ENCODE measurements at regions not wholly inside any gene's neighbourhood (a gene's known extent, or its start where the extent isn't known, plus 50 kb on each side); places are given as distances from the start of the nearest gene placed in this dataset.

GRCh38 chr16:54688339-54688738 is 242.3 kb upstream of the IRX5 start:
- H3K27me3 ChIP-seq (ENCODE audit: control insufficient read depth, insufficient read depth, low read length), result no peaks in the 10 kb centered on the region
- H3K36me3 ChIP-seq (ENCODE audit: control insufficient read depth, insufficient read depth, low read length), result no peaks in the 10 kb centered on the region
- no peak for DNase-seq (ENCODE audit: low read depth)
- H3K4me3 ChIP-seq (ENCODE audit: low read depth, low read length), result no peak overlapping the region
- TF ChIP-seq CTCF (IDR thresholded peaks at IDR 0.05; ENCODE audit: insufficient read depth, low read depth, low read length), result no peak
- POLR2A ChIA-PET, result no interaction called here
- CTCF ChIA-PET, result no interaction called here

- CTCF ChIA-PET, result no interaction called here
- TF ChIP-seq CTCF (IDR thresholded peaks at IDR 0.05; ENCODE audit: insufficient read depth, low read depth, low read length), result no peak
- Histone ChIP-seq H3K27me3 (ENCODE audit: control insufficient read depth, insufficient read depth, low read length) (no peaks in the 10 kb centered on the region), H3K4me3 (ENCODE audit: low read depth, low read length) (no peak overlapping the region), H3K36me3 (ENCODE audit: control insufficient read depth, insufficient read depth, low read length) (no peaks in the 10 kb centered on the region)
- no peak for DNase-seq (ENCODE audit: low read depth)
- POLR2A ChIA-PET, result no interaction called here
These were observed 243.4 kb upstream of the IRX5 start for GRCh38 chr16:54687043-54687899.

GRCh38 chr16:54685682-54686081 is 245.0 kb upstream of the IRX5 start:
- CTCF ChIA-PET, result no interaction called here
- Histone ChIP-seq H3K27me3 (ENCODE audit: control insufficient read depth, insufficient read depth, low read length) (no peaks in the 10 kb centered on the region), H3K4me3 (ENCODE audit: low read depth, low read length) (no peak overlapping the region), H3K36me3 (ENCODE audit: control insufficient read depth, insufficient read depth, low read length) (no peaks in the 10 kb centered on the region)
- POLR2A ChIA-PET, result no interaction called here
- TF ChIP-seq CTCF (IDR thresholded peaks at IDR 0.05; ENCODE audit: insufficient read depth, low read depth, low read length), result no peak
- DNase-seq (ENCODE audit: low read depth), result no peak

- no peak for TF ChIP-seq CTCF (IDR thresholded peaks at IDR 0.05; ENCODE audit: insufficient read depth, low read depth, low read length)
- no peak overlapping the region for H3K4me3 ChIP-seq (ENCODE audit: low read depth, low read length)
- no peaks in the 10 kb centered on the region for H3K36me3 ChIP-seq (ENCODE audit: control insufficient read depth, insufficient read depth, low read length)
- no peak for DNase-seq (ENCODE audit: low read depth)
- H3K27me3 ChIP-seq (ENCODE audit: control insufficient read depth, insufficient read depth, low read length), result no peaks in the 10 kb centered on the region
- ChIA-PET POLR2A (no interaction called here), CTCF (no interaction called here)
These were observed 251.1 kb upstream of the IRX5 start for GRCh38 chr16:54679531-54679930.

GRCh38 chr16:54677308-54677950 is 253.2 kb upstream of the IRX5 start:
- Histone ChIP-seq H3K4me3 (ENCODE audit: low read depth, low read length) (no peak overlapping the region), H3K27me3 (ENCODE audit: control insufficient read depth, insufficient read depth, low read length) (no peaks in the 10 kb centered on the region), H3K36me3 (ENCODE audit: control insufficient read depth, insufficient read depth, low read length) (no peaks in the 10 kb centered on the region)
- ChIA-PET POLR2A (no interaction called here), CTCF (no interaction called here)
- no peak for DNase-seq (ENCODE audit: low read depth)
- TF ChIP-seq CTCF (IDR thresholded peaks at IDR 0.05; ENCODE audit: insufficient read depth, low read depth, low read length), result no peak

Data from BJ (cell line).